ENCODE measurements at regions not wholly inside any gene's neighbourhood (a gene's known extent, or its start where the extent isn't known, plus 50 kb on each side); places are given as distances from the start of the nearest gene placed in this dataset.

DNA sequence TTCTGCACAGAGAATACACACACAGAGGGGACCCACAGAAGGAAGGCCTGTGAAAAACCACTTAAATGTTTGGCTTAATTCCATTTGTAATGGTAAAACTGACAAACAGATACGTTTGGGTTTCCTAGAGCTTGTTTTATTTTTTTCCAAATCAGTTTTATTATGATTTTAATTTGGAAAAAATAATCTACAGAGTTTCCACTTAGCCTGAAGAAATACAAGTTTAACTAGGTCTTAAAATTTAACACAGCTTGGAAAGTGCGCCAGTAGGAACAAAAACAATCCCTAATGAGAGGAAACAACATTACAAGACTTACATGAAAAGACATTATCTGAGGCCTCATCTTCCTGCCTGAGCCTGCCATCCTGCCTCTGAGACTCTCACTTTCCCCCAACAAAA lies 58.5 kb upstream of the CARD11 start:
- TF ChIP-seq, protein P1, sequence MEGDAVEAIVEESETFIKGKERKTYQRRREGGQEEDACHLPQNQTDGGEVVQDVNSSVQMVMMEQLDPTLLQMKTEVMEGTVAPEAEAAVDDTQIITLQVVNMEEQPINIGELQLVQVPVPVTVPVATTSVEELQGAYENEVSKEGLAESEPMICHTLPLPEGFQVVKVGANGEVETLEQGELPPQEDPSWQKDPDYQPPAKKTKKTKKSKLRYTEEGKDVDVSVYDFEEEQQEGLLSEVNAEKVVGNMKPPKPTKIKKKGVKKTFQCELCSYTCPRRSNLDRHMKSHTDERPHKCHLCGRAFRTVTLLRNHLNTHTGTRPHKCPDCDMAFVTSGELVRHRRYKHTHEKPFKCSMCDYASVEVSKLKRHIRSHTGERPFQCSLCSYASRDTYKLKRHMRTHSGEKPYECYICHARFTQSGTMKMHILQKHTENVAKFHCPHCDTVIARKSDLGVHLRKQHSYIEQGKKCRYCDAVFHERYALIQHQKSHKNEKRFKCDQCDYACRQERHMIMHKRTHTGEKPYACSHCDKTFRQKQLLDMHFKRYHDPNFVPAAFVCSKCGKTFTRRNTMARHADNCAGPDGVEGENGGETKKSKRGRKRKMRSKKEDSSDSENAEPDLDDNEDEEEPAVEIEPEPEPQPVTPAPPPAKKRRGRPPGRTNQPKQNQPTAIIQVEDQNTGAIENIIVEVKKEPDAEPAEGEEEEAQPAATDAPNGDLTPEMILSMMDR (IDR thresholded peaks at IDR 0.05; ENCODE audit: low read depth, low read length, poor library complexity, severe bottlenecking) = no peak
- no peak for TF ChIP-seq EZH2phosphoT487 (IDR thresholded peaks at IDR 0.05; ENCODE audit: borderline replicate concordance, low read length)
